ENCODE measurements at regions not wholly inside any gene's neighbourhood (a gene's known extent, or its start where the extent isn't known, plus 50 kb on each side); places are given as distances from the start of the nearest gene placed in this dataset.

GRCh38 chr9:84402517-84402916 is 62.0 kb upstream of the SLC28A3 start:
- Histone ChIP-seq H3K4me3 (no peak overlapping the region), H3K4me1 (peaks cover 0 to under 1% (median 0%) of the 10 kb centered on the region in 9 donors), H3K27ac (no peak overlapping the region), H3K27me3 (peaks cover 0 to 4% (median 0%) of the 10 kb centered on the region in 7 donors), H3K36me3 (no peaks in the 10 kb centered on the region), H3K9me3 (peaks cover 0 to 10% (median 0%) of the 10 kb centered on the region in 11 donors)
- ATAC-seq, result peak in 5 of 8 donors; percentile 29 to 86 (median 74)
- 51 to 56% methylated on average over 4 of the region's 4 CpGs for WGBS, 2 donors
- TF ChIP-seq CTCF (IDR thresholded peaks at IDR 0.05), result no peak
- intact Hi-C loops (cut with DNase I), result loop anchor here in 8 of 10 donors (5.0 to 10.0 kb wide), 9 partner anchors 262 to 1372 kb away; partner anchors contain the start of gene NTRK2 (in 1 of the 8)
- peak in 1 of 2 donors; percentile 20 for DNase-seq

GRCh38 chr9:84403288-84403687 is 62.7 kb upstream of the SLC28A3 start:
- Histone ChIP-seq H3K9me3 (peaks cover 0 to 10% (median 0%) of the 10 kb centered on the region in 11 donors), H3K27ac (no peak overlapping the region), H3K27me3 (peaks cover 0 to 4% (median 0%) of the 10 kb centered on the region in 7 donors), H3K4me1 (no peaks in the 10 kb centered on the region), H3K4me3 (no peak overlapping the region), H3K36me3 (no peaks in the 10 kb centered on the region)
- ATAC-seq (no peak), DNase-seq (no peak)
- 89 to 90% methylated on average over 3 of the region's 3 CpGs for WGBS, 2 donors
- no peak for TF ChIP-seq CTCF (IDR thresholded peaks at IDR 0.05)
- intact Hi-C loops (cut with DNase I), result loop anchor here in 8 of 10 donors (5.0 to 10.0 kb wide), 9 partner anchors 262 to 1372 kb away; partner anchors contain the start of gene NTRK2 (in 1 of the 8)

DNA sequence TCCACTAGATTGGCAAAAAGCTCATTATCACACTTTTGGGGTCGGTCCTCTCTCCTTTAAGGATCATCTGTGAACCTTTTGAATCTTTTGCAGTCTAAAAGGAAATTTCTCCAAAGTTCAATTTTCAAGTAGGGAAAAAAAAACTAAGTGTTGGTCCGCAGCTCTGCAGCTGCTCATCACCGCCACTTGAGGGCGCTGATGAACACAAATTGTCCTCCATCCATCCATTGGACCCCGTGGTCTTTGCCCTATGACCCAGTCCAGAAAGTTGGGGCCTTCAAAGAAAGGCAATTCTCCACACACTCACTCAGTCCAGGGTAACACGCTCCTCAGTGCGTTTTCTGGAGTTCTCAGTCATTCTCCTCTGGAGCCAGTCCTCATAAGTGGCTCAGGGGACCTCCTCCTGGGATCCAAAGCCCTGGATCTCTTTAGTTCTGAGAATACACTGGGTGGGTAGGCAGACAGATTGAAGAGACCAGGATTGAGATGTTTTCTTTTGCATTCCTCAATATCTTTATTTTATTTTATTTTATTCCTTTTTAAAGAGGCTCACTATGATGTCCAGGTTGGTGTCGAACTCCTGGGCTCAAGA is 63.6 kb upstream of the SLC28A3 start:
- no peak for ATAC-seq
- intact Hi-C loops (cut with DNase I), result loop anchor here in 8 of 10 donors (5.0 to 10.0 kb wide), 9 partner anchors 261 to 1371 kb away; partner anchors contain the start of gene NTRK2 (in 1 of the 8)
- WGBS, 2 donors, result 41 to 48% methylated on average over 8 of the region's 8 CpGs
- no peaks in the 10 kb centered on the region for H3K4me1 ChIP-seq
- TF ChIP-seq CTCF (IDR thresholded peaks at IDR 0.05), result peak; percentile 33 to 69 (median 58)
- no peak overlapping the region for H3K4me3 ChIP-seq
- peaks cover 0 to 10% (median 0%) of the 10 kb centered on the region in 11 donors for H3K9me3 ChIP-seq
- DNase-seq, result no peak
- peaks cover 0 to 4% (median 0%) of the 10 kb centered on the region in 7 donors for H3K27me3 ChIP-seq
- H3K36me3 ChIP-seq, result no peaks in the 10 kb centered on the region
- no peak overlapping the region for H3K27ac ChIP-seq

GRCh38 chr9:84405667-84406066 is 65.1 kb upstream of the SLC28A3 start:
- ATAC-seq (no peak), DNase-seq (no peak)
- no peaks in the 10 kb centered on the region for H3K9me3 ChIP-seq
- no peak overlapping the region for H3K4me3 ChIP-seq
- H3K27ac ChIP-seq, result no peak overlapping the region
- no peaks in the 10 kb centered on the region for H3K4me1 ChIP-seq
- intact Hi-C loops (cut with DNase I), result loop anchor here in 6 of 10 donors (10.0 kb wide), 6 partner anchors 259 to 1369 kb away; partner anchors contain the start of gene NTRK2 (in 1 of the 6)
- WGBS, 2 donors, result 88 to 92% methylated on average over 4 of the region's 4 CpGs
- H3K27me3 ChIP-seq, result peaks cover 0 to 4% (median 0%) of the 10 kb centered on the region in 7 donors
- H3K36me3 ChIP-seq, result no peaks in the 10 kb centered on the region
- TF ChIP-seq CTCF (IDR thresholded peaks at IDR 0.05), result no peak
